Osteoblast (primary cell): ENCODE measurements at regions not wholly inside any gene's neighbourhood (a gene's known extent, or its start where the extent isn't known, plus 50 kb on each side); places are given as distances from the start of the nearest gene placed in this dataset.

Source experiments
- DNase-seq: peaks from one replicate; pipeline ENCODE4 v3.0.0; 2011; ENCODE audit warnings: low spot score, mixed read lengths; ENCODE audit not compliant: insufficient read length; ENCODE audit errors: missing footprints
- H2AFZ ChIP-seq: 2 replicates; pipeline ENCODE4 v1.6.0; 2011; ENCODE audit warnings: mild to moderate bottlenecking, low read length
- H3K27ac ChIP-seq: 2 replicates; pipeline ENCODE4 v1.5.1; 2011; ENCODE audit warnings: mild to moderate bottlenecking, low read depth, low read length, moderate library complexity
- H3K27me3 ChIP-seq: 2 replicates; pipeline ENCODE4 v1.6.0; 2012; ENCODE audit warnings: mild to moderate bottlenecking, control low read depth, inconsistent platforms, low read length, moderate library complexity; ENCODE audit not compliant: insufficient read depth
- H3K36me3 ChIP-seq: 2 replicates; pipeline ENCODE4 v1.5.1; 2011; ENCODE audit warnings: mild to moderate bottlenecking, low read length, control low read depth, moderate library complexity; ENCODE audit not compliant: insufficient read depth
- H3K4me1 ChIP-seq: 2 replicates; pipeline ENCODE4 v1.5.1; 2011; ENCODE audit warnings: mild to moderate bottlenecking, low read length, control low read depth, moderate library complexity; ENCODE audit not compliant: insufficient read depth
- H3K4me2 ChIP-seq: 2 replicates; pipeline ENCODE4 v1.6.0; 2011; ENCODE audit warnings: mild to moderate bottlenecking, low read length; ENCODE audit not compliant: insufficient read depth
- H3K4me3 ChIP-seq: fragments of 200-600 bp; sonication (generic); 3 replicates; pipeline ENCODE4 v1.5.1; 2012; ENCODE audit warnings: mild to moderate bottlenecking, low read length, inconsistent platforms; ENCODE audit not compliant: insufficient read depth
- H3K79me2 ChIP-seq: 2 replicates; pipeline ENCODE4 v1.6.0; 2012; ENCODE audit warnings: mild to moderate bottlenecking, low read length, control low read depth, inconsistent platforms; ENCODE audit not compliant: insufficient read depth
- H3K9me3 ChIP-seq: 2 replicates; pipeline ENCODE4 v1.5.1; 2011; ENCODE audit warnings: low read depth, low read length, control low read depth
- H4K20me1 ChIP-seq: 2 replicates; pipeline ENCODE4 v1.6.0; 2012; ENCODE audit warnings: mild to moderate bottlenecking, low read length, control low read depth; ENCODE audit not compliant: insufficient read depth
- TF ChIP-seq, protein P1 (sequence below): IDR thresholded peaks from 2 replicates; pipeline ENCODE4 v1.5.1; 2011; ENCODE audit warnings: mild to moderate bottlenecking, low read depth, low read length, moderate library complexity; ENCODE audit errors: extremely low read depth

DNA sequence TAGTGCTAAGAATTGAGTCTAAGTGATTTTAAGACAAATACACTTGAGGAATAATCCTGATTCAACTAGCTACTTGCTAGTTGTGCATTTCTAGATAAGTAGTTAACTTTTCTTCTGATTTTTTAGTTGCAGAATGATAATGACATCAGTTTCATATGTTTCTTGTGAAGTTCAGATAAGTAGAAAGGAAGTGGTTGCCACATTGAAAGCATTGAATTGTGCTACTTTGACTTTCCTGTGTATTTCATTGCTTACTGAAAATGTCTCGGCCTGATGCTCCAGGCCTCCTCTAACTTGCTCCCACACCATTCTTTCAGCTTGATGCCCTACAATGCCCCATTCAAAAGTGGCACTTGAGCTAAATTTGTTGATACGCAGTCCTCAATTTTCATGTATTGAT is 980.0 kb downstream of the TMTC2 start:
- H4K20me1 ChIP-seq = no peaks in the 10 kb centered on the region
- TF ChIP-seq, protein P1, sequence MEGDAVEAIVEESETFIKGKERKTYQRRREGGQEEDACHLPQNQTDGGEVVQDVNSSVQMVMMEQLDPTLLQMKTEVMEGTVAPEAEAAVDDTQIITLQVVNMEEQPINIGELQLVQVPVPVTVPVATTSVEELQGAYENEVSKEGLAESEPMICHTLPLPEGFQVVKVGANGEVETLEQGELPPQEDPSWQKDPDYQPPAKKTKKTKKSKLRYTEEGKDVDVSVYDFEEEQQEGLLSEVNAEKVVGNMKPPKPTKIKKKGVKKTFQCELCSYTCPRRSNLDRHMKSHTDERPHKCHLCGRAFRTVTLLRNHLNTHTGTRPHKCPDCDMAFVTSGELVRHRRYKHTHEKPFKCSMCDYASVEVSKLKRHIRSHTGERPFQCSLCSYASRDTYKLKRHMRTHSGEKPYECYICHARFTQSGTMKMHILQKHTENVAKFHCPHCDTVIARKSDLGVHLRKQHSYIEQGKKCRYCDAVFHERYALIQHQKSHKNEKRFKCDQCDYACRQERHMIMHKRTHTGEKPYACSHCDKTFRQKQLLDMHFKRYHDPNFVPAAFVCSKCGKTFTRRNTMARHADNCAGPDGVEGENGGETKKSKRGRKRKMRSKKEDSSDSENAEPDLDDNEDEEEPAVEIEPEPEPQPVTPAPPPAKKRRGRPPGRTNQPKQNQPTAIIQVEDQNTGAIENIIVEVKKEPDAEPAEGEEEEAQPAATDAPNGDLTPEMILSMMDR = no peak
- no peak overlapping the region for H2AFZ ChIP-seq
- no peak overlapping the region for H3K4me2 ChIP-seq
- no peaks in the 10 kb centered on the region for H3K9me3 ChIP-seq
- H3K4me3 ChIP-seq = no peak overlapping the region
- no peaks in the 10 kb centered on the region for H3K36me3 ChIP-seq
- no peaks in the 10 kb centered on the region for H3K4me1 ChIP-seq
- H3K27ac ChIP-seq = no peak overlapping the region
- H3K27me3 ChIP-seq = no peaks in the 10 kb centered on the region
- no peaks in the 10 kb centered on the region for H3K79me2 ChIP-seq
- no peak for DNase-seq

DNA sequence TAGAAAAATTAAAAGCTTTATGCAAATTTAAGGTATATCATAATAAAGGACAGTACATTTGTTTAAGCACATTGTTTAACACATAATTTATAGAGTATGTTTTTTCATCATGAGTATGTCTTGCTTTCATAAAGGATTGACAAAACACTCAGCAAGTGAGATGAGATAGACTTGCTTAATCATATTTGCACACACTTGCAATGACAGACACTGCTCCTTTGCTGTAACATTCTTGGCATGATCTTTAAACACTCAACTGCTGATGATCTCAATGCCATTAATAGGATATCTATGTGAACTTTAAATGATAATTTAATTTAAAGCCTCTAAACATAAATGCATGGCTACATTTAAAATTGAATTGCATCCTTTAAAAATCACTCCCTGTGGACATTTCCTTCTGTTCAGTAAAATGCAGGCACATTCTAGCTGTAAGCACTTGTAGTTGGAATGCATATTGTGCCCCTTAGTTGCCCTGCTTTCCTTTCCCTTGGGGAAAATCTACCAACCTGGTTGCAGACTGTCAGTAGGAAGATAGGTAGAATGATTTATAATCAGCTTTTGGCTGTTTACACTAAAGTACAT is 979.0 kb downstream of the TMTC2 start:
- no peaks in the 10 kb centered on the region for H3K4me1 ChIP-seq
- DNase-seq = no peak
- H2AFZ ChIP-seq = no peak overlapping the region
- H3K36me3 ChIP-seq = no peaks in the 10 kb centered on the region
- no peak overlapping the region for H3K4me3 ChIP-seq
- no peak overlapping the region for H3K4me2 ChIP-seq
- H3K27me3 ChIP-seq = no peaks in the 10 kb centered on the region
- H4K20me1 ChIP-seq = no peaks in the 10 kb centered on the region
- no peaks in the 10 kb centered on the region for H3K79me2 ChIP-seq
- H3K27ac ChIP-seq = no peak overlapping the region
- TF ChIP-seq, protein P1 = no peak
- H3K9me3 ChIP-seq = no peaks in the 10 kb centered on the region

DNA sequence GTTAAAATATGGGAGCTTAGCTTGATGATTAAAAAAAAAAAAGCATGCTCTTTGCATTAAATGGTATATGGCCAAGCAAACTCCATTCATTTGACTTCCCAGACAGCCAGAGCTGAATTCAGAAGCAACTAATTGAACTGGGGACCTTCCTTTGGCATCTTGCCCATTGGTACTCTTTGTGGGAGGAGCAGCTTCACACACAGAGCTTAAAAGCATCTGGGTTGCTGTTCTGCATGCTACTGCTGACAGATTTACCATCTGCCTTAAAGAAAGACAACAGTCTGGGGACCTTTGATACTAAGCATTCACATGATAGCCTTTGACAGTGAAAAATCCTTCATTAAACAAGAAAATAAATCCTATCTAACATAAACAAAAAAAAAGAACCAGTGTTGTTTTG is 977.9 kb downstream of the TMTC2 start:
- no peaks in the 10 kb centered on the region for H3K27me3 ChIP-seq
- H3K4me2 ChIP-seq = no peak overlapping the region
- no peaks in the 10 kb centered on the region for H3K9me3 ChIP-seq
- no peak overlapping the region for H3K4me3 ChIP-seq
- TF ChIP-seq, protein P1 = no peak
- H3K36me3 ChIP-seq = no peaks in the 10 kb centered on the region
- H4K20me1 ChIP-seq = no peaks in the 10 kb centered on the region
- H3K4me1 ChIP-seq = no peaks in the 10 kb centered on the region
- H3K79me2 ChIP-seq = no peaks in the 10 kb centered on the region
- no peak overlapping the region for H2AFZ ChIP-seq
- DNase-seq = no peak
- H3K27ac ChIP-seq = no peak overlapping the region

DNA sequence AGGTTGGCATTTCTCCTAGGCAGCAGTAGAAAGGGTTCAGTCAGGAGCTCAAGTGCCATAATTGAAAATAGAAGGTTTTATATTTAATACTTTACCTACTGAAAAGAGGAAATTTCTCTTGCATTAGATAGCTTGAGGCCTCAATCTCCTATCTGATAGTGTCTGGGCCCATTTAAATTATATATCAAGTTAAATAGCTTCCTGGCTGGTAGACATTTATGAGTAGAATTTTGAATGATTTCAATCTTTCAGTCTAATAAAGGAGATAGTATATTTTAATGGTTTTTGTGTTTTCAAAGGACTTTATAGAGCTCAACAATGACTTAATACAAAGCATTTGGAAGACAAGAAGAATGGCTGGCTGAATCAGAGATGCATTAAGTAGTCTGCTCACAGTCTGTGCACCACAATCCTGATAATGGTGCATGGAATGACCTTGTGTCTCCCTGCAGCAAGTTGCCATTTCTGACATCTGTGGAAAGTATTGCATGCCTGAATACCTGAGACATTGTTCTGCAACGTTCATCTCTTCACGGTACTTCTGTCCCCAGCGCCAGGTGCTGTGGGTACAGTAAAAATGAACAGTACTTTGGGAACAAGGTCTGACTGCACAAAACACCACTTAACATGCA is 974.1 kb downstream of the TMTC2 start:
- Histone ChIP-seq H3K36me3 (no peaks in the 10 kb centered on the region), H3K4me1 (no peaks in the 10 kb centered on the region), H3K4me2 (no peak overlapping the region), H3K27ac (no peak overlapping the region), H3K27me3 (no peaks in the 10 kb centered on the region), H3K79me2 (no peaks in the 10 kb centered on the region), H3K9me3 (no peaks in the 10 kb centered on the region), H4K20me1 (no peaks in the 10 kb centered on the region), H3K4me3 (no peak overlapping the region), H2AFZ (no peak overlapping the region)
- no peak for DNase-seq
- TF ChIP-seq, protein P1 = no peak
